ENCODE measurements at regions not wholly inside any gene's neighbourhood (a gene's known extent, or its start where the extent isn't known, plus 50 kb on each side); places are given as distances from the start of the nearest gene placed in this dataset.
"Not testable (repeated sequence)": the region's sequence is repeated elsewhere in the genome, so short reads cannot be mapped to it uniquely, and the experiment has no call there.

DNA sequence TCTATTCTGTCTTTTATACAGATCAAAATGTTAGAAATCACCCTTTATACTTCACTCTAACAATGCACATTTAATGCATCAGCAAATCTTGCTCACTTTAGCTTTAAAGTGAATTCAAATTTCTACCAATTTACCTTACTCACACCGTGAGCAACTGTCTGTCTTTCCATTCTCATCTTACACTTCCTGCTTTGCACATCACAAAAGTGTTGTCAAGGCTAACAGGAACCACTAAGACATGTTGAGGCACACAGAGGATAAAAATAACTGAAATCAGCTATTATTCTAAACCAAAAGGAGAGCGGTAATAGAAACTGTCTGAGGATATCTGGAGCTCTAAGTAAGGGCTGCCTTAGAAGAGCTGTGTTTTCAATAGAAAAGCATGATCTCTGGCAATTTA, 519.9 kb downstream of the ZBBX start:
- Histone ChIP-seq H3K4me2 (ENCODE audit: low read length) (no peak overlapping the region), H3K4me1 (ENCODE audit: control insufficient read depth, low read length) (no peaks in the 10 kb centered on the region), H3K27me3 (ENCODE audit: control insufficient read depth, low read length) (no peaks in the 10 kb centered on the region), H3F3A (ENCODE audit: control insufficient read depth, insufficient read depth) (no peaks in the 10 kb centered on the region), H3K9me2 (replicated peaks; ENCODE audit: control insufficient read depth, low read length) (no peaks in the 10 kb centered on the region), H3K27ac (ENCODE audit: low read depth, low read length) (no peak overlapping the region), H3K9me3 (ENCODE audit: control insufficient read depth, insufficient read depth, low read length) (peaks cover 3% of the 10 kb centered on the region; the same call in 1 of the 2 replicates), H3K36me3 (ENCODE audit: control insufficient read depth, low read length) (no peaks in the 10 kb centered on the region), H4K20me1 (ENCODE audit: control insufficient read depth, insufficient read depth, low read depth, low read length) (no peaks in the 10 kb centered on the region), H3K4me3 (ENCODE audit: low read length) (no peak overlapping the region), H3K79me2 (ENCODE audit: control insufficient read depth, low read length) (no peaks in the 10 kb centered on the region)
- no peak for TF ChIP-seq EZH2phosphoT487 (IDR thresholded peaks at IDR 0.05; ENCODE audit: borderline replicate concordance, low read length)
- TF ChIP-seq, protein P1, sequence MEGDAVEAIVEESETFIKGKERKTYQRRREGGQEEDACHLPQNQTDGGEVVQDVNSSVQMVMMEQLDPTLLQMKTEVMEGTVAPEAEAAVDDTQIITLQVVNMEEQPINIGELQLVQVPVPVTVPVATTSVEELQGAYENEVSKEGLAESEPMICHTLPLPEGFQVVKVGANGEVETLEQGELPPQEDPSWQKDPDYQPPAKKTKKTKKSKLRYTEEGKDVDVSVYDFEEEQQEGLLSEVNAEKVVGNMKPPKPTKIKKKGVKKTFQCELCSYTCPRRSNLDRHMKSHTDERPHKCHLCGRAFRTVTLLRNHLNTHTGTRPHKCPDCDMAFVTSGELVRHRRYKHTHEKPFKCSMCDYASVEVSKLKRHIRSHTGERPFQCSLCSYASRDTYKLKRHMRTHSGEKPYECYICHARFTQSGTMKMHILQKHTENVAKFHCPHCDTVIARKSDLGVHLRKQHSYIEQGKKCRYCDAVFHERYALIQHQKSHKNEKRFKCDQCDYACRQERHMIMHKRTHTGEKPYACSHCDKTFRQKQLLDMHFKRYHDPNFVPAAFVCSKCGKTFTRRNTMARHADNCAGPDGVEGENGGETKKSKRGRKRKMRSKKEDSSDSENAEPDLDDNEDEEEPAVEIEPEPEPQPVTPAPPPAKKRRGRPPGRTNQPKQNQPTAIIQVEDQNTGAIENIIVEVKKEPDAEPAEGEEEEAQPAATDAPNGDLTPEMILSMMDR (IDR thresholded peaks at IDR 0.05; ENCODE audit: low read depth, low read length, poor library complexity, severe bottlenecking), result no peak

DNA sequence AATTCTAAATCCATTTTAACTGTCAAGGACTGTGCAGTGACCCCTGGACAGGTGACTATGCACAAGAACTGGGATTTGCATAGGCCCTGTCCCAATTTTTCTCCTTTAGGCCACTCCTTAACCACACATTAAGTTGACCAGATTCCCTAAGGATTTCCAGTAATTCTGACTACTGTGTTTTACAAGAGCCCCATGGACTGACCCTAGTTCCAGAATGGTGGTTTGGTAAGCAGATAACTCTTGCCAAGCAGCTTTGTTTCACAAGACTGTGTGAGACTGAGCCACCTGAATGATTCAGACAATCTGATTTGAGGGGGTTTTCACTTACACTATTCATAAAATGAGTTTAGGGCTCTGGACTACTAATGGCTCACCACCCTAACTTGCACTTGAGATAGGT, 535.8 kb downstream of the ZBBX start:
- TF ChIP-seq EZH2phosphoT487 (IDR thresholded peaks at IDR 0.05; ENCODE audit: borderline replicate concordance, low read length), result no peak
- TF ChIP-seq, protein P1 (IDR thresholded peaks at IDR 0.05; ENCODE audit: low read depth, low read length, poor library complexity, severe bottlenecking), result no peak
- H3K27me3 ChIP-seq (ENCODE audit: control insufficient read depth, low read length), result no peaks in the 10 kb centered on the region
- no peaks in the 10 kb centered on the region for H3K9me3 ChIP-seq (ENCODE audit: control insufficient read depth, insufficient read depth, low read length)
- no peaks in the 10 kb centered on the region for H3F3A ChIP-seq (ENCODE audit: control insufficient read depth, insufficient read depth)
- no peaks in the 10 kb centered on the region for H3K4me1 ChIP-seq (ENCODE audit: control insufficient read depth, low read length)
- no peaks in the 10 kb centered on the region for H3K79me2 ChIP-seq (ENCODE audit: control insufficient read depth, low read length)
- H3K4me3 ChIP-seq (ENCODE audit: low read length), result no peak overlapping the region
- H3K27ac ChIP-seq (ENCODE audit: low read depth, low read length), result no peak overlapping the region
- H3K4me2 ChIP-seq (ENCODE audit: low read length), result no peak overlapping the region
- H4K20me1 ChIP-seq (ENCODE audit: control insufficient read depth, insufficient read depth, low read depth, low read length), result no peaks in the 10 kb centered on the region
- no peaks in the 10 kb centered on the region for H3K36me3 ChIP-seq (ENCODE audit: control insufficient read depth, low read length)
- no peaks in the 10 kb centered on the region for H3K9me2 ChIP-seq (replicated peaks; ENCODE audit: control insufficient read depth, low read length)

DNA sequence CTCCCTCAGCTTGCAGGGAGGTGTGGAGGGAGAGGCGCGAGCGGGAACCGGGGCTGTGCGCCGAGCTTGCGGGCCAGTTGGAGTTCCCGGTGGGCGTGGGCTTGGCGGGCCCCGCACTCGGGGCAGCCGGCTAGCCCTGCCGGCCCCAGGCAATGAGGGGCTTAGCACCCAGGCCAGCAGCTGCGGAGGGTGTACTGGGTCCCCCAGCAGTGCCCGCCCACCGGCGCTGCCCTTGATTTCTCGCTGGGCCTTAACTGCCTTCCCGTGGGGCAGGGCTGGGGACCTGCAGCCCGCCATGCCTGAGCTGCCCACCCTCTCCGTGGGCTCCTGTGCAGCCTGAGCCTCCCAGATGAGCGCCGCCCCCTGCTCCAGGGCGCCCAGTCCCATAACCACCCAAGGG, 537.3 kb downstream of the ZBBX start:
- not testable (repeated sequence) for H3K4me2 ChIP-seq (ENCODE audit: low read length); H3K4me1 ChIP-seq (ENCODE audit: control insufficient read depth, low read length); H3K4me3 ChIP-seq (ENCODE audit: low read length); H3K36me3 ChIP-seq (ENCODE audit: control insufficient read depth, low read length); H3K9me3 ChIP-seq (ENCODE audit: control insufficient read depth, insufficient read depth, low read length); H3K27ac ChIP-seq (ENCODE audit: low read depth, low read length); H4K20me1 ChIP-seq (ENCODE audit: control insufficient read depth, insufficient read depth, low read depth, low read length); H3K27me3 ChIP-seq (ENCODE audit: control insufficient read depth, low read length); H3K9me2 ChIP-seq (replicated peaks; ENCODE audit: control insufficient read depth, low read length); H3K79me2 ChIP-seq (ENCODE audit: control insufficient read depth, low read length); H3F3A ChIP-seq (ENCODE audit: control insufficient read depth, insufficient read depth)

DNA sequence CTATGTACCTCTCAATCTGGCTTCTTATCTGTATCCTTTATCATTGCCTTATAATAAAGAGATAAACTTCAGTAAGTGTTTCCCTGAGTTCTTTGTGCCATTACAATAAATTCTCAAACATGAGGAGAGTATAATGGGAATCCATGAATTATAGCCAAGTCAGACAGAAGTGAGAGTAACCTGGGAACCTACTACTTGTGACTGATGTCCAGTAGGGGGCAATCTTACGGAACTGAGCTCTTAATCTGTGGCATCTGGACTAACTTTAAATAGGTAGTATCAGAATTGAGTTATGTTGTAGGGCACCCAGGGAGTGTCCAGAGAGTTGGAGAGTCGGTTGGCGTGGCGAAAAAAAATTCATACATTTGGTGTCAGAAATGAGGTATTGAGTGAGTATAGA, 542.6 kb downstream of the ZBBX start:
- TF ChIP-seq EZH2phosphoT487 (IDR thresholded peaks at IDR 0.05; ENCODE audit: borderline replicate concordance, low read length), result no peak
- TF ChIP-seq, protein P1 (IDR thresholded peaks at IDR 0.05; ENCODE audit: low read depth, low read length, poor library complexity, severe bottlenecking), result peak; percentile 69
- H3K79me2 ChIP-seq (ENCODE audit: control insufficient read depth, low read length), result no peaks in the 10 kb centered on the region
- no peaks in the 10 kb centered on the region for H3K36me3 ChIP-seq (ENCODE audit: control insufficient read depth, low read length)
- H4K20me1 ChIP-seq (ENCODE audit: control insufficient read depth, insufficient read depth, low read depth, low read length), result no peaks in the 10 kb centered on the region
- no peak overlapping the region for H3K27ac ChIP-seq (ENCODE audit: low read depth, low read length)
- H3K4me3 ChIP-seq (ENCODE audit: low read length), result no peak overlapping the region
- H3F3A ChIP-seq (ENCODE audit: control insufficient read depth, insufficient read depth), result no peaks in the 10 kb centered on the region
- H3K9me3 ChIP-seq (ENCODE audit: control insufficient read depth, insufficient read depth, low read length), result no peaks in the 10 kb centered on the region
- no peak overlapping the region for H3K4me2 ChIP-seq (ENCODE audit: low read length)
- H3K4me1 ChIP-seq (ENCODE audit: control insufficient read depth, low read length), result no peaks in the 10 kb centered on the region
- H3K9me2 ChIP-seq (replicated peaks; ENCODE audit: control insufficient read depth, low read length), result no peaks in the 10 kb centered on the region
- no peaks in the 10 kb centered on the region for H3K27me3 ChIP-seq (ENCODE audit: control insufficient read depth, low read length)
